HepG2 (cell line): ENCODE measurements at regions not wholly inside any gene's neighbourhood (a gene's known extent, or its start where the extent isn't known, plus 50 kb on each side); places are given as distances from the start of the nearest gene placed in this dataset.
A peak's percentile ranks its signal among the peaks of the same experiment; 100 is the strongest.

ENCODE experiments used
- ATF7-NPFF ChIP-seq: sonication (generic); formaldehyde crosslinking; IDR thresholded peaks from 2 replicates; pipeline ENCODE4 v1.8.1; 2023; ENCODE audit warnings: mild to moderate bottlenecking, low read depth, missing genetic modification reagents, moderate library complexity
- CBX1 ChIP-seq: IDR thresholded peaks from one replicate; pipeline ENCODE4 v1.6.1; 2016; ENCODE audit warnings: antibody characterized with exemption, low read depth
- CCAR2 ChIP-seq: fragments of 200-400 bp; formaldehyde crosslinking; optimal IDR thresholded peaks from 2 replicates; pipeline ENCODE3; 2018; ENCODE audit warnings: low read depth, mild to moderate bottlenecking, low read length, moderate library complexity
- ERF ChIP-seq: IDR thresholded peaks from 2 replicates; pipeline ENCODE4 v1.6.1; 2018; ENCODE audit warnings: missing biosample characterization, missing genetic modification reagents
- HOMEZ ChIP-seq: IDR thresholded peaks from 2 replicates; pipeline ENCODE4 v1.6.1; 2016; ENCODE audit warnings: low read depth
- ZBTB3 ChIP-seq: sonication (generic); formaldehyde crosslinking; IDR thresholded peaks from 2 replicates; pipeline ENCODE4 v1.4.0; 2020; ENCODE audit warnings: low read depth, mild to moderate bottlenecking, moderate library complexity, missing genetic modification reagents, borderline replicate concordance
- ZBTB46 ChIP-seq: sonication (generic); formaldehyde crosslinking; IDR thresholded peaks from 2 replicates; pipeline ENCODE4 v1.4.0; 2020; ENCODE audit warnings: mild to moderate bottlenecking, missing genetic modification reagents, borderline replicate concordance
- ZNF234 ChIP-seq: sonication (generic); formaldehyde crosslinking; conservative IDR thresholded peaks from 2 replicates; pipeline ENCODE4 v1.5.1; 2020; ENCODE audit warnings: mild to moderate bottlenecking, missing genetic modification reagents
- ZNF280B ChIP-seq: sonication (generic); formaldehyde crosslinking; IDR thresholded peaks from 2 replicates; pipeline ENCODE4 v1.5.0; 2020; ENCODE audit warnings: missing genetic modification reagents, mild to moderate bottlenecking, borderline replicate concordance
- ZNF292 ChIP-seq: sonication (generic); formaldehyde crosslinking; IDR thresholded peaks from 2 replicates; pipeline ENCODE4 v1.8.1; 2022; ENCODE audit warnings: mild to moderate bottlenecking, low read depth, missing genetic modification reagents, borderline replicate concordance
- ZNF33A ChIP-seq: sonication (generic); formaldehyde crosslinking; IDR thresholded peaks from 2 replicates; pipeline ENCODE4 v1.5.1; 2020; ENCODE audit warnings: missing genetic modification reagents, mild to moderate bottlenecking, moderate library complexity, borderline replicate concordance
- ZNF441 ChIP-seq: sonication (generic); formaldehyde crosslinking; IDR thresholded peaks from 2 replicates; pipeline ENCODE4 v1.7.0; 2021; ENCODE audit warnings: missing genetic modification reagents, borderline replicate concordance
- ZNF496 ChIP-seq: sonication (generic); formaldehyde crosslinking; IDR thresholded peaks from 2 replicates; pipeline ENCODE4 v1.8.1; 2023; ENCODE audit warnings: mild to moderate bottlenecking, moderate library complexity, missing genetic modification reagents; ENCODE audit not compliant: insufficient replicate concordance
- ZNF557 ChIP-seq: sonication (generic); formaldehyde crosslinking; IDR thresholded peaks from 2 replicates; pipeline ENCODE4 v1.4.0; 2020; ENCODE audit warnings: missing genetic modification reagents
- ZNF670 ChIP-seq: sonication (generic); formaldehyde crosslinking; IDR thresholded peaks from 2 replicates; pipeline ENCODE4 v1.8.0; 2022; ENCODE audit warnings: mild to moderate bottlenecking, missing genetic modification reagents, borderline replicate concordance
- ZNF792 ChIP-seq: IDR thresholded peaks from 2 replicates; pipeline ENCODE4 v1.6.1; 2016
- ZNF83 ChIP-seq: sonication (generic); formaldehyde crosslinking; IDR thresholded peaks from 2 replicates; pipeline ENCODE4 v1.4.0; 2020; ENCODE audit warnings: missing genetic modification reagents, mild to moderate bottlenecking, borderline replicate concordance
- ZNF879 ChIP-seq: sonication (generic); formaldehyde crosslinking; IDR thresholded peaks from 2 replicates; pipeline ENCODE4 v1.8.1; 2023; ENCODE audit warnings: missing genetic modification reagents
- TF ChIP-seq, protein P1 (sequence below): sonication (generic); formaldehyde crosslinking; conservative IDR thresholded peaks from 2 replicates; pipeline ENCODE4 v1.4.0; 2020; ENCODE audit warnings: missing genetic modification reagents
- TF ChIP-seq, protein P2 (sequence below), 2 experiments: fragments of 450-650 bp in 1 of 2; sonication (generic) in 1 of 2; formaldehyde crosslinking; IDR thresholded peaks; 2 replicates each; pipeline versions ENCODE4 v1.5.0 to v1.8.0; 2020 to 2022; ENCODE audit warnings: mild to moderate bottlenecking in 1 of 2, missing genetic modification reagents in 1 of 2

GRCh38 chr1:93753791-93754763, 72.4 kb upstream of the BCAR3 start (continued):
- TF ChIP-seq, protein P1, sequence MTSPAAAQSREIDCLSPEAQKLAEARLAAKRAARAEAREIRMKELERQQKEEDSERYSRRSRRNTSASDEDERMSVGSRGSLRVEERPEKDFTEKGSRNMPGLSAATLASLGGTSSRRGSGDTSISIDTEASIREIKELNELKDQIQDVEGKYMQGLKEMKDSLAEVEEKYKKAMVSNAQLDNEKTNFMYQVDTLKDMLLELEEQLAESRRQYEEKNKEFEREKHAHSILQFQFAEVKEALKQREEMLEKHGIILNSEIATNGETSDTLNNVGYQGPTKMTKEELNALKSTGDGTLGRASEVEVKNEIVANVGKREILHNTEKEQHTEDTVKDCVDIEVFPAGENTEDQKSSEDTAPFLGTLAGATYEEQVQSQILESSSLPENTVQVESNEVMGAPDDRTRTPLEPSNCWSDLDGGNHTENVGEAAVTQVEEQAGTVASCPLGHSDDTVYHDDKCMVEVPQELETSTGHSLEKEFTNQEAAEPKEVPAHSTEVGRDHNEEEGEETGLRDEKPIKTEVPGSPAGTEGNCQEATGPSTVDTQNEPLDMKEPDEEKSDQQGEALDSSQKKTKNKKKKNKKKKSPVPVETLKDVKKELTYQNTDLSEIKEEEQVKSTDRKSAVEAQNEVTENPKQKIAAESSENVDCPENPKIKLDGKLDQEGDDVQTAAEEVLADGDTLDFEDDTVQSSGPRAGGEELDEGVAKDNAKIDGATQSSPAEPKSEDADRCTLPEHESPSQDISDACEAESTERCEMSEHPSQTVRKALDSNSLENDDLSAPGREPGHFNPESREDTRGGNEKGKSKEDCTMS, result no peak
- TF ChIP-seq ZNF496 (CRISPR knock-in tag) (no peak), ZNF557 (no peak), CCAR2 (no peak), ZNF33A (CRISPR knock-in tag) (no peak), ZBTB3 (CRISPR knock-in tag) (no peak), ZNF879 (CRISPR knock-in tag) (no peak), ZNF83 (CRISPR knock-in tag) (no peak), ZNF670 (CRISPR knock-in tag) (no peak), ZNF792 (no peak), ZNF441 (CRISPR knock-in tag) (no peak), ZNF280B (CRISPR knock-in tag) (no peak), ZBTB46 (CRISPR knock-in tag) (no peak), CBX1 (no peak), ERF (CRISPR knock-in tag) (no peak), ATF7-NPFF (CRISPR knock-in tag) (no peak), ZNF234 (CRISPR knock-in tag) (no peak), ZNF292 (no peak), HOMEZ (CRISPR knock-in tag) (no peak)
- TF ChIP-seq, protein P2, sequence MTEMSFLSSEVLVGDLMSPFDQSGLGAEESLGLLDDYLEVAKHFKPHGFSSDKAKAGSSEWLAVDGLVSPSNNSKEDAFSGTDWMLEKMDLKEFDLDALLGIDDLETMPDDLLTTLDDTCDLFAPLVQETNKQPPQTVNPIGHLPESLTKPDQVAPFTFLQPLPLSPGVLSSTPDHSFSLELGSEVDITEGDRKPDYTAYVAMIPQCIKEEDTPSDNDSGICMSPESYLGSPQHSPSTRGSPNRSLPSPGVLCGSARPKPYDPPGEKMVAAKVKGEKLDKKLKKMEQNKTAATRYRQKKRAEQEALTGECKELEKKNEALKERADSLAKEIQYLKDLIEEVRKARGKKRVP (CRISPR knock-in tag; IDR thresholded peaks at IDR 0.05), result peak in 1 of 2 experiments; percentile 56; a peak in 1 of 4 replicates
